IPS DF 6.9 (cell line): ENCODE measurements at regions not wholly inside any gene's neighbourhood (a gene's known extent, or its start where the extent isn't known, plus 50 kb on each side); places are given as distances from the start of the nearest gene placed in this dataset.

Source experiments
- DNase-seq: peaks from one replicate; pipeline ENCODE4 v3.0.0-alpha.2; 2013; ENCODE audit warnings: low read depth, low spot score
- H3K27ac ChIP-seq: one replicate; pipeline ENCODE4 v1.5.1; 2013; ENCODE audit warnings: low read length, control low read depth
- H3K27me3 ChIP-seq: 2 replicates; pipeline ENCODE4 v1.6.1; 2013; ENCODE audit warnings: mild to moderate bottlenecking, low read length; ENCODE audit not compliant: control insufficient read depth, insufficient read depth
- H3K36me3 ChIP-seq: 2 replicates; pipeline ENCODE4 v1.6.1; 2013; ENCODE audit warnings: low read length; ENCODE audit not compliant: control insufficient read depth, insufficient read depth
- H3K4me1 ChIP-seq: 2 replicates; pipeline ENCODE4 v1.6.1; 2013; ENCODE audit warnings: low read length; ENCODE audit not compliant: control insufficient read depth, insufficient read depth
- H3K4me3 ChIP-seq: 2 replicates; pipeline ENCODE4 v1.5.1; 2013; ENCODE audit warnings: mild to moderate bottlenecking, low read length
- H3K9me3 ChIP-seq: 2 replicates; pipeline ENCODE4 v1.6.1; 2013; ENCODE audit warnings: low read length, inconsistent platforms; ENCODE audit not compliant: control insufficient read depth, insufficient read depth
- WGBS: extraction: QIAGEN DNeasy Blood & Tissue Kit; methylation state at CpG from one replicate; pipeline ENCODE4 v1.1.7; 2013; ENCODE audit warnings: mixed read lengths, missing lambda C conversion rate; ENCODE audit not compliant: insufficient read length, insufficient coverage; 5-methylcytosine and 5-hydroxymethylcytosine counted together

- Histone ChIP-seq H3K4me1 (no peaks in the 10 kb centered on the region), H3K4me3 (no peak overlapping the region), H3K36me3 (no peaks in the 10 kb centered on the region), H3K9me3 (no peaks in the 10 kb centered on the region), H3K27ac (no peak overlapping the region), H3K27me3 (no peaks in the 10 kb centered on the region)
- no peak for DNase-seq
Observed at GRCh38 chr6:82691997-82692396, 328.4 kb downstream of the TPBG start.

- H3K9me3 ChIP-seq, result no peaks in the 10 kb centered on the region
- no peak overlapping the region for H3K27ac ChIP-seq
- no peaks in the 10 kb centered on the region for H3K4me1 ChIP-seq
- H3K36me3 ChIP-seq, result no peaks in the 10 kb centered on the region
- no peak overlapping the region for H3K4me3 ChIP-seq
- no peaks in the 10 kb centered on the region for H3K27me3 ChIP-seq
- no CpG with 5 or more reads among the region's 1 CpG for WGBS
- DNase-seq, result no peak
Observed at GRCh38 chr6:82693094-82693493, 329.5 kb downstream of the TPBG start.

GRCh38 chr6:82701341-82701740, 337.7 kb downstream of the TPBG start:
- Histone ChIP-seq H3K27ac (no peak overlapping the region), H3K9me3 (no peaks in the 10 kb centered on the region; the same call in 1 of the 2 replicates), H3K27me3 (no peaks in the 10 kb centered on the region), H3K4me3 (no peak overlapping the region), H3K4me1 (no peaks in the 10 kb centered on the region), H3K36me3 (no peaks in the 10 kb centered on the region)
- no CpG with 5 or more reads among the region's 3 CpGs for WGBS
- DNase-seq, result no peak

- WGBS, result no CpG with 5 or more reads among the region's 3 CpGs
- no peak overlapping the region for H3K27ac ChIP-seq
- no peak overlapping the region for H3K4me3 ChIP-seq
- no peak for DNase-seq
- H3K27me3 ChIP-seq, result no peaks in the 10 kb centered on the region
- no peaks in the 10 kb centered on the region for H3K4me1 ChIP-seq
- no peaks in the 10 kb centered on the region for H3K36me3 ChIP-seq
- no peaks in the 10 kb centered on the region; the same call in 1 of the 2 replicates for H3K9me3 ChIP-seq
Observed at GRCh38 chr6:82702574-82702973, 339.0 kb downstream of the TPBG start.

- no peak for DNase-seq
- no peaks in the 10 kb centered on the region for H3K4me1 ChIP-seq
- H3K9me3 ChIP-seq, result no peaks in the 10 kb centered on the region; the same call in 1 of the 2 replicates
- no peaks in the 10 kb centered on the region for H3K36me3 ChIP-seq
- no peaks in the 10 kb centered on the region for H3K27me3 ChIP-seq
- WGBS, result no CpG with 5 or more reads among the region's 4 CpGs
- no peak overlapping the region for H3K27ac ChIP-seq
- H3K4me3 ChIP-seq, result no peak overlapping the region
Observed at GRCh38 chr6:82703230-82703629, 339.6 kb downstream of the TPBG start.

- H3K4me3 ChIP-seq, result no peak overlapping the region
- no peaks in the 10 kb centered on the region; the same call in 1 of the 2 replicates for H3K9me3 ChIP-seq
- no peak for DNase-seq
- H3K27me3 ChIP-seq, result no peaks in the 10 kb centered on the region
- H3K27ac ChIP-seq, result no peak overlapping the region
- no CpG with 5 or more reads among the region's 1 CpG for WGBS
- no peaks in the 10 kb centered on the region for H3K4me1 ChIP-seq
- H3K36me3 ChIP-seq, result no peaks in the 10 kb centered on the region
Observed at GRCh38 chr6:82704045-82704444, 340.4 kb downstream of the TPBG start.

GRCh38 chr6:82705579-82705978, 342.0 kb downstream of the TPBG start:
- no peaks in the 10 kb centered on the region for H3K36me3 ChIP-seq
- no CpG with 5 or more reads among the region's 3 CpGs for WGBS
- no peak overlapping the region for H3K27ac ChIP-seq
- no peak for DNase-seq
- no peaks in the 10 kb centered on the region for H3K4me1 ChIP-seq
- no peaks in the 10 kb centered on the region for H3K27me3 ChIP-seq
- H3K4me3 ChIP-seq, result no peak overlapping the region
- H3K9me3 ChIP-seq, result no peaks in the 10 kb centered on the region; the same call in 1 of the 2 replicates

- H3K27ac ChIP-seq, result no peak overlapping the region
- DNase-seq, result no peak
- no peak overlapping the region for H3K4me3 ChIP-seq
- no peaks in the 10 kb centered on the region for H3K4me1 ChIP-seq
- H3K9me3 ChIP-seq, result no peaks in the 10 kb centered on the region; the same call in 1 of the 2 replicates
- WGBS, result 100% methylated on average over 1 of the region's 7 CpGs
- no peaks in the 10 kb centered on the region for H3K27me3 ChIP-seq
- H3K36me3 ChIP-seq, result no peaks in the 10 kb centered on the region
Observed at GRCh38 chr6:82711105-82711827, 347.6 kb downstream of the TPBG start.

GRCh38 chr6:82711971-82712370, 348.4 kb downstream of the TPBG start:
- no peak overlapping the region for H3K4me3 ChIP-seq
- WGBS, result no CpG with 5 or more reads among the region's 2 CpGs
- H3K9me3 ChIP-seq, result no peaks in the 10 kb centered on the region; the same call in 1 of the 2 replicates
- no peaks in the 10 kb centered on the region for H3K27me3 ChIP-seq
- H3K27ac ChIP-seq, result no peak overlapping the region
- H3K36me3 ChIP-seq, result no peaks in the 10 kb centered on the region
- no peaks in the 10 kb centered on the region for H3K4me1 ChIP-seq
- DNase-seq, result no peak

GRCh38 chr6:82712389-82712788, 348.8 kb downstream of the TPBG start:
- Histone ChIP-seq H3K4me3 (no peak overlapping the region), H3K9me3 (no peaks in the 10 kb centered on the region; the same call in 1 of the 2 replicates), H3K4me1 (no peaks in the 10 kb centered on the region), H3K27me3 (no peaks in the 10 kb centered on the region), H3K27ac (no peak overlapping the region), H3K36me3 (no peaks in the 10 kb centered on the region)
- no CpG with 5 or more reads among the region's 2 CpGs for WGBS
- no peak for DNase-seq

GRCh38 chr6:82712826-82713225, 349.2 kb downstream of the TPBG start:
- H3K36me3 ChIP-seq, result no peaks in the 10 kb centered on the region
- WGBS, result no CpG with 5 or more reads among the region's 1 CpG
- H3K27ac ChIP-seq, result no peak overlapping the region
- no peaks in the 10 kb centered on the region; the same call in 1 of the 2 replicates for H3K9me3 ChIP-seq
- H3K27me3 ChIP-seq, result no peaks in the 10 kb centered on the region
- no peak overlapping the region for H3K4me3 ChIP-seq
- no peak for DNase-seq
- no peaks in the 10 kb centered on the region for H3K4me1 ChIP-seq
